HEK293 (cell line): ENCODE measurements at regions not wholly inside any gene's neighbourhood (a gene's known extent, or its start where the extent isn't known, plus 50 kb on each side); places are given as distances from the start of the nearest gene placed in this dataset.

Source experiments
- CTCF ChIP-seq: fragments of 450-650 bp; formaldehyde crosslinking; IDR thresholded peaks from 2 replicates; pipeline ENCODE4 v1.5.1; 2016; ENCODE audit warnings: missing biosample characterization, missing genetic modification characterization
- PRDM1 ChIP-seq: fragments of 450-650 bp; formaldehyde crosslinking; IDR thresholded peaks from 2 replicates; pipeline ENCODE4; 2016; ENCODE audit warnings: missing biosample characterization, missing genetic modification characterization
- REPIN1 ChIP-seq: fragments of 450-650 bp; formaldehyde crosslinking; IDR thresholded peaks from 2 replicates; pipeline ENCODE4 v1.5.1; 2017; ENCODE audit warnings: missing biosample characterization, missing genetic modification characterization, low read depth
- SP2 ChIP-seq: fragments of 450-650 bp; formaldehyde crosslinking; IDR thresholded peaks from 2 replicates; pipeline ENCODE4 v1.5.1; 2016; ENCODE audit warnings: missing biosample characterization, missing genetic modification characterization
- ZNF121 ChIP-seq: fragments of 450-650 bp; formaldehyde crosslinking; IDR thresholded peaks from 2 replicates; pipeline ENCODE4 v1.5.1; 2016; ENCODE audit warnings: missing biosample characterization, missing genetic modification characterization
- ZNF132 ChIP-seq: fragments of 450-650 bp; formaldehyde crosslinking; IDR thresholded peaks from 2 replicates; pipeline ENCODE4 v1.5.1; 2017; ENCODE audit warnings: missing biosample characterization, missing genetic modification characterization, borderline replicate concordance
- ZNF24 ChIP-seq: fragments of 450-650 bp; formaldehyde crosslinking; IDR thresholded peaks from 2 replicates; pipeline ENCODE4 v1.5.1; 2016; ENCODE audit warnings: missing biosample characterization, missing genetic modification characterization
- ZNF37A ChIP-seq: fragments of 450-650 bp; IDR thresholded peaks from 2 replicates; pipeline ENCODE4 v1.5.1; 2018; ENCODE audit warnings: missing biosample characterization, missing genetic modification characterization
- ZNF510 ChIP-seq: fragments of 450-650 bp; formaldehyde crosslinking; IDR thresholded peaks from 2 replicates; pipeline ENCODE4 v1.5.1; 2018; ENCODE audit warnings: mild to moderate bottlenecking, missing genetic modification characterization, missing biosample characterization; ENCODE audit not compliant: insufficient replicate concordance
- ZNF600 ChIP-seq: fragments of 450-650 bp; formaldehyde crosslinking; IDR thresholded peaks from 2 replicates; pipeline ENCODE4 v1.5.1; 2016; ENCODE audit warnings: missing biosample characterization, missing genetic modification characterization
- ZNF792 ChIP-seq: fragments of 450-650 bp; formaldehyde crosslinking; IDR thresholded peaks from 2 replicates; pipeline ENCODE4 v1.5.1; 2016; ENCODE audit warnings: missing biosample characterization, missing genetic modification characterization
- ZNF843 ChIP-seq: fragments of 450-650 bp; formaldehyde crosslinking; IDR thresholded peaks from 2 replicates; pipeline ENCODE4 v1.5.1; 2016; ENCODE audit warnings: missing biosample characterization, missing genetic modification characterization
- ZXDB ChIP-seq: fragments of 450-650 bp; formaldehyde crosslinking; IDR thresholded peaks from 2 replicates; pipeline ENCODE4 v1.5.1; 2016; ENCODE audit warnings: missing biosample characterization, missing genetic modification characterization

GRCh38 chr4:23674694-23675093, 215.2 kb downstream of the PPARGC1A start:
- TF ChIP-seq ZNF121 (tag by site-specific recombination) (no peak), ZXDB (tag by site-specific recombination) (no peak), REPIN1 (no peak), ZNF37A (no peak), CTCF (tag by site-specific recombination) (no peak), ZNF792 (no peak), ZNF600 (no peak), ZNF24 (tag by site-specific recombination) (no peak), PRDM1 (tag by site-specific recombination) (no peak), ZNF843 (no peak), ZNF510 (no peak), SP2 (tag by site-specific recombination) (no peak), ZNF132 (tag by site-specific recombination) (no peak)
